HG03135 (cell line): ENCODE measurements at regions not wholly inside any gene's neighbourhood (a gene's known extent, or its start where the extent isn't known, plus 50 kb on each side); places are given as distances from the start of the nearest gene placed in this dataset.

Experiments
- ATAC-seq: cut with Tn5 transposase; IDR thresholded peaks from one replicate; pipeline ENCODE4 v1.9.1; 2021; ENCODE audit warnings: mild to moderate bottlenecking, moderate library complexity; ENCODE audit not compliant: unreplicated experiment

GRCh38 chr21:31503467-31503866, 156.0 kb upstream of the SOD1 start:
- ATAC-seq, result no peak

GRCh38 chr21:31502537-31503143, 156.9 kb upstream of the SOD1 start:
- no peak for ATAC-seq

DNA sequence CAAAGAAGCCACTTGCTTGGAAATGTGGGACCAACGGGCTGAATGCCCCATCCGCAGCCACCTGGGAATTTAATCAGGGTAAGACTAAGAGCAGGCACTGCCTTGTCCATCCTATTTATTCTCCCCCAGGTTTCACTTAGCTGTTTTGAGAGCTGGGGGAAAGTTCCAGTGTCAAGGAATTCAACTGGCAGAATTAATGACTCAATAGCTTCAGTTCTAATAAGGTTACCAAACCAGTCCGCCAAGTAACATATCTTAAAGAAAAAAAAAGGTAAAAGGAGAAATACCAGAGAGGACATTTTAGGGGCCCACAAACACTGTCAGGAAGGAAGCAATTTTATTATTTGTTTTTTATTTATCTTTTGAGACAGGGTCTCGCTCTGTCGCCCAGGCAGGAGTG, 157.6 kb upstream of the SOD1 start:
- no peak for ATAC-seq

DNA sequence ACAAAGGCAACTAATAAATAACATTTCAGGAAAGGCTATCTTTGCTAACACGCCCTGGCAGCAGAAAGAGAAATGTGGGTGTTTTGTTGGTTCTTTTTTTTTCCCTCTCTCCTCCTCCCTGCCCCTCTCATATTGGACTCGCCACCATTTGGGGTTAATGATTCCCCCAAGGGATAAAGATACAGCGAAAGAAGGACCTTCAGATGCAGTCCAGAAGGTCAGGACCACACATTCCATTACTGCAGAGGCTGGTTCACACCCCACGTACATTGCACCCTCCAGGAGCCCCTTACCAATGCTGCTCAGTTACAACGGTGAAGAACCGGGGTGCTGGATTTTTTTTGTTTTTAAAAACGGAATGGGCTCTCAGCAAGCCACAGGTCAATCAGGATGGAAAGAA, 156.9 kb upstream of the TIAM1 start:
- ATAC-seq, result no peak

DNA sequence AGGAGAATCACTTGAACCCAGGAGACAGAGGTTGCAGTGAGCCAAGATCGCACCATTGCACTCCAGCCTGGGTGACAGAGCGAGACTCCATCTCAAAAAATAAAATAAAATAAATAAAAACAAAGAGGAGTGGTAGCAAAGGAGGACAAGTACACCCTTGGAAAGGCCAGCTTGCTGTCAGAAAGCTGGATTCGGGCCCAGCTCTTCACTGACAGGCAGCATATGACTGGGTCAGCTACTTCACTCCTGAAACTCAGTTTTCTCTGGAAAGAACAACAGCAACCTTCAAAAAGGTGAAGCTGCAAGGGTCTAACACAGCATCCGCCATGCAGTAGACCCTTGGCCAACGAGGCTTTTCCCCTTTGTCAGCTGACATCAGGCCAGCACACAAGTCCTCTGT, 156.0 kb upstream of the TIAM1 start:
- no peak for ATAC-seq

- no peak for ATAC-seq
Measured at GRCh38 chr21:31498985-31499384, 154.9 kb upstream of the TIAM1 start.

DNA sequence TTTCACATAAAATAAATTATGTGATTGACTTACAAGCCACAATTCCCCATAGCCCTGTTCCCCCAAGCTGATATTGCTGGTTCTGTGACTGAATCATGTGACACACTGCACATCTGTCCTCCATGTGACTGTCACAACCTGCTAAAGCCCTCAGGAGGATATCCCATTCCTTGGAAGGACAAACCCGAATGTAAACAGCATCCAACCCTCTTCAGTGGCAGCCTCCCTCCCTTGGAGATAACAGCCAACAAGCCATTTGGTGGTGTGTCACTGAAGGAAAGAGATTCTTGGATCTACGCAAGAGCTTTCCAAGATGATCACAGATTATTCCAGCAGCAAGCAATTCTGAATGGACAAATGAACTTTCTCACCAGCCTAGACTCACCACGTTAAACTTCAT, 153.9 kb upstream of the TIAM1 start:
- ATAC-seq, result no peak

- ATAC-seq, result no peak
Measured at GRCh38 chr21:31493350-31493880, 149.4 kb upstream of the TIAM1 start.

DNA sequence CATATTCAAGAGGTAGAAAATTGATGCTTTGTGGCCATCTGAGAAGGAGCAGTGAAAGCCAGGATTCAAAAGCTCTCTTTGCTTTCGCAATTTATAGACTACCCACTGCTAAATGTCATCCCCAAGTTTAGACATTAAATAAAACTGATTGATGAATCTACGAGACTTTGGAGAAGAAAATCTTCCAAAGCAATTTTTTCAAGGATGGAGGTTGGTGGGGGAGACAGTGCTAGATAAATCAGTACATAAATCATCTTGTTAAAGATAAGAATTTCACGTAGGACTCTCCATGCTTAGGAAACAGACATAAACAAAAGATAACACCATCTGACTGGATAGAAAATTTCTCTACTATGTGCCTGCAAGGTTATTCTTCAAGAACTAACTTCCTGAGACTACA, 147.6 kb upstream of the TIAM1 start:
- no peak for ATAC-seq

DNA sequence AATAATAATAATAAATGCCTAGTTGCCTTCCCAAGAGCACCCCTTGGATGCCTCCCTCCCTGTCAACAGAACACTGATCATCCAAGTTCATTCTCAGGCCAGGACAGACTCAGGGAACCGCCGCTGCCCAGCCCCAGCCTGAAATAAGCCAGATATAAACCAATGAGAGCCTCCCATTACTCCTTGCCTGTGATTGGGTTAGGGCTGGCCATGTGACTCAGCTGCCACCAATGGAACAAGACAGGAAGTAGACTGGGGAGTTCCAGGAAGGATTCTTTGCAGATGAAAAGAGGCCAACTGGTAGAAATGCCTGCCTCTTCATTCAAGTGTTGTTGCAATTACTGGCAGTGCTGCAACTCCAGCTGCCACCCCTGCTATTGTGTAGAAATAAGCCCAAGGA, 146.4 kb upstream of the TIAM1 start:
- no peak for ATAC-seq

DNA sequence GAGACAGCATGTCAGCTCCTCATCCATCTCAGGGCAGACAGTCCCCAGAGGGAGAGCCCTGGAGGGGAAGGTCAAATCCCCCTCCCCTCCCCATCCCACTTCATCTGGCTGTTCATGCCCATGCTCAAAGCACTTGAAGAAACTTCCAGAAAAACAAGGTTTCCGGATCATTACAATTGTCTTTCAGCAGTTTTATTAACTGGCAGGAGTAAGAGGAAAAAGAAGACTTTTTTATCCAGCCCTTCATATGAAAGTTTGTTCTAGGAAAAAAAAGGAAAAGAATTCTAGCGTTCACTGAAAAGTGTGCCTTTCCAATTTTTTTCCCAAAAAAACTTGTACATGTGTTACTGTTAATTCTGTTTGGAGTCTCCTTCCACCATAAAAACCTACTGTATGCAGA, 145.7 kb upstream of the TIAM1 start:
- ATAC-seq, result no peak

DNA sequence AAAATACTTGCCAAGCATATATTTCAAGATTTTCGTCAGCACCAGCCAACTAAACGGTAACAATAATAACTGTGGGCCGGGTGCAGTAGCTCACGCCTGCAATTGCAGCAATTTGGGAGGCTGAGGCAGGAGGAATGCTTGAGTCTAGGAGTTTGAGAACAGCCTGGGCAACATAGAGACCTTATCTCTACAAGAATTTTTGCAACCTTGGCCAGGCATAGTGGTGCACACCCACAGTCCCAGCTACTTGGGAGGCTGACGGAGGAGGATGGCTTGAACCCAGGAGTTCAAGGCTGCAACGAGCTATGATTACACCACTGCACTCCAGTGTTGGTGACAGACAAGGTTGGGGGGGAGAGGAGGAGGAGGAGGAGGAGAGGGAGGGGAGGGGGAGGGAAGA, 145.0 kb upstream of the TIAM1 start:
- no peak for ATAC-seq

GRCh38 chr21:31484219-31484618, 140.2 kb upstream of the TIAM1 start:
- ATAC-seq, result no peak

DNA sequence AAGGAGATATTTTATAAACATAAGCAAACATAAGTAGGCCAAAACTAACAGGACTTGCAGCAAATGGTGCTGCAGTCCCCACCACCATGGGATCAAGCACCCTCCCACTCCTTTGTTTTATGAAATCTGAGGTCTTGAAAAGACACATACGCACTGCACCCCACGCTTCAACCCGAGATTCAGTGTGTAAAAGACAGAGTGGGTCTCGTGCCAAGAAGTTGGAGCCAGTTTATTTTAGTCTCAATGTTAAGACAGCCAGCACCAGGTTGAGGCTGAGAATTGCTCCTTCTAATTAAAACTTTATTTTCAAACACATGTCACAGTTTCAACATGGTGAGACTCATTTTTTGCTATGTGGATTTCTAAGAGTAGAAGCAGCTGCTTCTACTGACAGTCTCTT, 139.1 kb upstream of the TIAM1 start:
- ATAC-seq, result no peak

DNA sequence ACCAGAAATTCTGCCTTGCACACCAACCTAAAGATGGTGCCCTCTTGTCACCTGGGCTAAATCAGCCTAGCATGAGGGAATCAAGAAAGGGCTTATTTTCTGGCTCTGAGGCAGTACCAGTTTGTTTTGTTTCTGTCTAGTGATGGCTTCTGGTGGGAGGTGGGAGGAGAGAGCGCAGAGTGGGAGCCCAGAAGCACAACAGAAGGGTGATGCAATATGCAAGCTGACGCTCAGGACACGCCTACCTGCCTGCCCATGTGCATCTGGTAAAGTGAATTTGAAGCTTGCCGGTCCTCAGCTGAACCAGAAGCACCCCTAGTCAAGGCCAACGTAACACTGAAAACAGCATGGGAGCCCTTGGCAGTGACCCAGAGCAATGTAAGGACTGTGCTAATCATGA, 138.4 kb upstream of the TIAM1 start:
- ATAC-seq, result no peak

DNA sequence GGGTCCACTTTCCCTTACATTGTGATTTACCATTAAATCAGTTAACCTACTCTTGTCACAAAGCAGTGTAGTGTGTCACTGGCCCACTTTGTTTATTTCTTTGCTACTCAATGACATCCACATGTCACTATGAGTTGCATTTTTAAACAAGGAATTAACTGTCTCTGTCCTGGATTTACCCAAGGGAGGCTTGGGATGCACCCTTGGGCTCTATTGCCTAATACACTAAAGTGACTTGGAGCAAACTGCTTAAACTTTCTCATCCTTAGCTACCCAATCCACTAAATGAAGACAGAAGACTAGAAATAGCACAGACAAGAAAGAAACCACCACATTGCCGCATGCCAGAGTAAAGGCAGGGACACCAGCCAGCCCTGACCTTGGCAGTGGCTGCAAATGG, 136.2 kb upstream of the TIAM1 start:
- ATAC-seq, result no peak

- no peak for ATAC-seq
Measured at GRCh38 chr21:31479714-31480113, 135.7 kb upstream of the TIAM1 start.

DNA sequence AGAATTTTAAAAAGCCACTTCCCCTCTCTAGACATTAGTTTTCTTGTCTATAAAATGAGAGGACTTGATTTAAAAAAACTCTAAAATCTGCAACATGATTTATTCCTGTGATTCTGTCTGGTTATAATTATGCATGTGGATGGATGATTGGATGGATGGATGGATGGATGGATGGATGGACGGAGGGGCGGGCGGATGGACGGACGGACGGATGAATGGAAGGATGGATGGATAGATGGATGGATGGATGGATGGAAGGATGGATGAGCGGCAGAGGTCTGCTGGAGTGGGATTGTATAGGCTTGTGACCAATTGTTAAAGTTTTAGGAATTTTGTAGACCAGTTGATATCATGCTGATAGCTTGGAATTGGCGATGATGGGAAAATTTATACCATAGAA, 135.2 kb upstream of the TIAM1 start:
- ATAC-seq, result no peak

DNA sequence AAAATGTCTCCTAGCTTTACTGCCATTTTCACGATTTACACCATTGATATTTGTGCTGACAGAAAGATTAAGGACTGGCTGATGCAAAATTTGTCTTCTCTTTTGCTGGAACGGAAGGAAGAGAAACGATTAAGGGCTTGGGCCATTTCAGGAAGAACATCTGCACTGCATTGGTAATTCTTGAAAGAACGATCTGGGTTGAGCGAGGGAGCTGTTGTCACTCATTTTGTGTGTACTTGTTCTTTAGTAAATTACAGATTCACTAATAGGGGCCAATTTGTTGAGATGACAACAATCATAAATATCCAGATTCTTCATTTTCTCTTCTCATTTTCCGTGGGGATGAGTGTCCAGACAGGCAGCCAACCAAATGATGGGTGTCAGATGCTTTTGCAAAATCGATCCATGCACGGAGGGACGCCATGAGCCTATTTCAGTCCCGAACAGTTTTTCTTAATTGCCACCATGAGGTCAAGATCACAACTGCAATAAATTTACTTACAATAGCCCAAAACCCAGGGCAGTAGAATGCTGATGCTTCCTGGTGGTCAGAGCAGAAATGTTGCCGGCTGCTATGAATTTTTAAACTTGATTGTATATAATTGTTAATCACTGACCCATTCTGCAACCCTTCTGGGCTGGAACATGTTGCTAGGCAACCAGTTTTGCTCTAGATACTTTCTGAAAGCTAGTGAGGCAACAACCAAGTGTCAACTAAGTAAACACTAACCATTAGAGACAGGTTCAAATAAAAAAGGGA, 132.4 kb upstream of the TIAM1 start:
- no peak for ATAC-seq

DNA sequence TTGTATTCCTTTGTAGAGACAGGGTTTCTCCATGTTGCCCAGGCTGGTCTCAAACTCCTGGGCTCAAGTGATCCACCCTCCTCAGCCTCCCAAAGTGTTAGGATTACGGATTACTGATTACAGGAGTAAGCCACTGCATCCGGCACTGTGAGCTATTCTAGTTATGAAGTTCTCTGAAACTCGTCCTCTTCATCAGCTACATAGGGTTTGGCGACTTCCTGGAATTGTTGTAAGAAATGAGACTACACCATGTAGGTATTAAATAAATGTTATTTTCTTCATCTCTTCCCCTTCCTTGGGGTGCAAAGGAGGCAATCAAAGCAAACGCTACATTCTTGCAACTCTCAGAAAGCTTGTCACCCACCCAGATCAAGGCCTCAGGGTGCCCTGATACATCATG, 131.2 kb upstream of the TIAM1 start:
- ATAC-seq, result no peak

DNA sequence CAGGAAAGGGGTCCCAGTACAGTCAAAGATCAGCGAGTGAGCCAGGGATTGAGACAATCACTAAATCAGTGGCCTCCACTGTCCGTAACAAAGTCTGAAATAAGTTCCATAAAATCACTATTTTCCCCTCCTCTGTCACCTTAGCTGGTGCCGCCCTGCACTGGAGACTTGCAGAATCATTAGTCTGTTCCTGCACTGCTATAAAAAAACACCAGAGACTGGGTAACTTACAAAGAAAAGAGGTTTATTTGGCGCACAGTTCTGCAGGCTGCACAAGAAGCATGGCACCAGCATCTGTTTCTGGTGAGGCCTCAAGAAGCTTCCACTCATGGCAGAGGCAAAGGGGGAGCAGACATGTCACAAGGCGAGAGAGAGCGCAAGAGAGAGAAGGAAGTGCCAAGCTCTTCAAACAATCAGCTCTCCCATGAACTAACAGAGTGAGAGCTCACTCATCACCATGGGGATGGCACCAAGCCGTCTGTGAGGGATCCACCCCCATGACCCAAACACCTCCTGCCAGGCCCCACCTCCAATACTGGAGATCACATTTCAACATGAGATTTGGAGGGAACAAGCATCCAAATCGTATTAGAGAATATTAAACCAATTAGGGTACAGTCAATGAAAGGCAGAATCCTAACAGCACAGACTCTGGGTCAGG, 129.8 kb upstream of the TIAM1 start:
- ATAC-seq, result no peak

GRCh38 chr21:31471865-31472264, 127.8 kb upstream of the TIAM1 start:
- ATAC-seq, result no peak
